ENCODE measurements at regions not wholly inside any gene's neighbourhood (a gene's known extent, or its start where the extent isn't known, plus 50 kb on each side); places are given as distances from the start of the nearest gene placed in this dataset. TPM values are rescaled to one million over a fixed set of nuclear protein-coding genes. Genes with fewer than 3 reads are reported as not detected.

- Histone ChIP-seq H3K79me2 (ENCODE audit: control insufficient read depth, insufficient read depth, low read length) (no peaks in the 10 kb centered on the region), H3K79me1 (ENCODE audit: low read length) (no peaks in the 10 kb centered on the region), H2AK5ac (ENCODE audit: low read length) (no peak overlapping the region), H3K4me2 (ENCODE audit: low read length) (no peak overlapping the region), H2BK5ac (ENCODE audit: low read length) (no peak overlapping the region), H3K23ac (ENCODE audit: low read length) (no peak overlapping the region), H3K36me3 (ENCODE audit: control insufficient read depth, insufficient read depth, low read length) (no peaks in the 10 kb centered on the region), H3K9ac (ENCODE audit: low read length) (no peak overlapping the region), H3K4me1 (ENCODE audit: control insufficient read depth, low read depth, low read length) (no peaks in the 10 kb centered on the region), H4K5ac (ENCODE audit: low read length) (no peak overlapping the region), H3K18ac (ENCODE audit: low read length) (no peak overlapping the region), H2BK15ac (replicated peaks; ENCODE audit: low read depth) (no peak overlapping the region), H3K27ac (ENCODE audit: low read depth, low read length) (no peak overlapping the region), H2BK120ac (ENCODE audit: low read depth, low read length) (no peak overlapping the region), H4K8ac (ENCODE audit: low read depth, low read length) (no peak overlapping the region), H3K4me3 (ENCODE audit: low read length) (no peak overlapping the region), H3K4ac (ENCODE audit: low read depth, low read length) (no peak overlapping the region), H3K27me3 (ENCODE audit: insufficient read depth, low read length, poor library complexity) (no peaks in the 10 kb centered on the region), H3K56ac (ENCODE audit: low read length) (no peak overlapping the region)
- DNase-seq: no peak
- no CpG with 5 or more reads among the region's 7 CpGs for WGBS (ENCODE audit: extremely low coverage, insufficient coverage, low lambda C conversion rate)
Measured at GRCh38 chr6:73885393-73885792, 189.4 kb downstream of the CD109 start.

GRCh38 chr6:73884540-73884939 is 188.5 kb downstream of the CD109 start:
- no peak overlapping the region for H3K4ac ChIP-seq (ENCODE audit: low read depth, low read length)
- H3K79me1 ChIP-seq (ENCODE audit: low read length): no peaks in the 10 kb centered on the region
- H4K8ac ChIP-seq (ENCODE audit: low read depth, low read length): no peak overlapping the region
- H3K4me2 ChIP-seq (ENCODE audit: low read length): no peak overlapping the region
- H3K56ac ChIP-seq (ENCODE audit: low read length): no peak overlapping the region
- no peak overlapping the region for H3K4me3 ChIP-seq (ENCODE audit: low read length)
- no peak overlapping the region for H2BK120ac ChIP-seq (ENCODE audit: low read depth, low read length)
- no peak for DNase-seq
- H3K4me1 ChIP-seq (ENCODE audit: control insufficient read depth, low read depth, low read length): no peaks in the 10 kb centered on the region
- no peaks in the 10 kb centered on the region for H3K79me2 ChIP-seq (ENCODE audit: control insufficient read depth, insufficient read depth, low read length)
- no peak overlapping the region for H3K18ac ChIP-seq (ENCODE audit: low read length)
- no CpG with 5 or more reads among the region's 4 CpGs for WGBS (ENCODE audit: extremely low coverage, insufficient coverage, low lambda C conversion rate)
- H4K5ac ChIP-seq (ENCODE audit: low read length): no peak overlapping the region
- no peak overlapping the region for H3K27ac ChIP-seq (ENCODE audit: low read depth, low read length)
- H3K9ac ChIP-seq (ENCODE audit: low read length): no peak overlapping the region
- no peaks in the 10 kb centered on the region for H3K27me3 ChIP-seq (ENCODE audit: insufficient read depth, low read length, poor library complexity)
- H3K36me3 ChIP-seq (ENCODE audit: control insufficient read depth, insufficient read depth, low read length): no peaks in the 10 kb centered on the region
- no peak overlapping the region for H2BK5ac ChIP-seq (ENCODE audit: low read length)
- no peak overlapping the region for H2AK5ac ChIP-seq (ENCODE audit: low read length)
- H2BK15ac ChIP-seq (replicated peaks; ENCODE audit: low read depth): no peak overlapping the region
- no peak overlapping the region for H3K23ac ChIP-seq (ENCODE audit: low read length)

- Histone ChIP-seq H3K27me3 (ENCODE audit: insufficient read depth, low read length, poor library complexity) (no peaks in the 10 kb centered on the region), H3K4ac (ENCODE audit: low read depth, low read length) (no peak overlapping the region), H2BK120ac (ENCODE audit: low read depth, low read length) (no peak overlapping the region), H3K4me1 (ENCODE audit: control insufficient read depth, low read depth, low read length) (no peaks in the 10 kb centered on the region), H3K56ac (ENCODE audit: low read length) (no peak overlapping the region), H2BK5ac (ENCODE audit: low read length) (no peak overlapping the region), H3K27ac (ENCODE audit: low read depth, low read length) (no peak overlapping the region), H3K4me2 (ENCODE audit: low read length) (no peak overlapping the region), H2AK5ac (ENCODE audit: low read length) (no peak overlapping the region), H3K18ac (ENCODE audit: low read length) (no peak overlapping the region), H3K9ac (ENCODE audit: low read length) (no peak overlapping the region), H3K79me2 (ENCODE audit: control insufficient read depth, insufficient read depth, low read length) (no peaks in the 10 kb centered on the region), H3K79me1 (ENCODE audit: low read length) (no peaks in the 10 kb centered on the region), H4K5ac (ENCODE audit: low read length) (no peak overlapping the region), H2BK15ac (replicated peaks; ENCODE audit: low read depth) (no peak overlapping the region), H3K23ac (ENCODE audit: low read length) (no peak overlapping the region), H4K8ac (ENCODE audit: low read depth, low read length) (no peak overlapping the region), H3K4me3 (ENCODE audit: low read length) (no peak overlapping the region), H3K36me3 (ENCODE audit: control insufficient read depth, insufficient read depth, low read length) (no peaks in the 10 kb centered on the region)
- WGBS (ENCODE audit: extremely low coverage, insufficient coverage, low lambda C conversion rate): no CpG with 5 or more reads among the region's 8 CpGs
- DNase-seq: no peak
Measured at GRCh38 chr6:73879501-73880293, 183.7 kb downstream of the CD109 start.

- no peaks in the 10 kb centered on the region for H3K36me3 ChIP-seq (ENCODE audit: control insufficient read depth, insufficient read depth, low read length)
- no peak overlapping the region for H3K27ac ChIP-seq (ENCODE audit: low read depth, low read length)
- no peak overlapping the region for H3K4me3 ChIP-seq (ENCODE audit: low read length)
- H2BK120ac ChIP-seq (ENCODE audit: low read depth, low read length): no peak overlapping the region
- no peak overlapping the region for H2BK5ac ChIP-seq (ENCODE audit: low read length)
- H3K9ac ChIP-seq (ENCODE audit: low read length): no peak overlapping the region
- H3K79me2 ChIP-seq (ENCODE audit: control insufficient read depth, insufficient read depth, low read length): no peaks in the 10 kb centered on the region
- no peak overlapping the region for H3K4ac ChIP-seq (ENCODE audit: low read depth, low read length)
- no peak overlapping the region for H2BK15ac ChIP-seq (replicated peaks; ENCODE audit: low read depth)
- no peaks in the 10 kb centered on the region for H3K79me1 ChIP-seq (ENCODE audit: low read length)
- no peak overlapping the region for H3K56ac ChIP-seq (ENCODE audit: low read length)
- no peaks in the 10 kb centered on the region for H3K4me1 ChIP-seq (ENCODE audit: control insufficient read depth, low read depth, low read length)
- no peak overlapping the region for H4K8ac ChIP-seq (ENCODE audit: low read depth, low read length)
- H3K27me3 ChIP-seq (ENCODE audit: insufficient read depth, low read length, poor library complexity): no peaks in the 10 kb centered on the region
- no peak overlapping the region for H2AK5ac ChIP-seq (ENCODE audit: low read length)
- H3K4me2 ChIP-seq (ENCODE audit: low read length): no peak overlapping the region
- H3K23ac ChIP-seq (ENCODE audit: low read length): no peak overlapping the region
- H3K18ac ChIP-seq (ENCODE audit: low read length): no peak overlapping the region
- no peak overlapping the region for H4K5ac ChIP-seq (ENCODE audit: low read length)
- DNase-seq: no peak
Measured at GRCh38 chr6:73878403-73878802, 182.4 kb downstream of the CD109 start.

Small RNAs in the stretch of these regions (small RNA-seq; reads per million reads assigned to genes)
- gene AL356277.1 (ENCODE audit: insufficient read depth): not detected
- not detected for gene TXNP7 (ENCODE audit: insufficient read depth)
